CD4-positive, alpha-beta T cell treated with Interferon alpha-2 for 1 hour (primary cell): ENCODE measurements at regions not wholly inside any gene's neighbourhood (a gene's known extent, or its start where the extent isn't known, plus 50 kb on each side); places are given as distances from the start of the nearest gene placed in this dataset.

Source experiments
- DNase-seq, 2 donors: peaks; one replicate each; pipeline ENCODE4 v3.0.0-alpha.2; 2020 to 2022

- no peak for DNase-seq
Observed at GRCh38 chr13:99892866-99893504, 78.6 kb downstream of the ZIC5 start.

- no peak for DNase-seq
Observed at GRCh38 chr13:99892196-99892613, 79.4 kb downstream of the ZIC5 start.

GRCh38 chr13:99886706-99887105 is 84.9 kb downstream of the ZIC5 start:
- DNase-seq = no peak

- DNase-seq = no peak
Observed at GRCh38 chr13:99884913-99885312, 86.7 kb downstream of the ZIC5 start.

GRCh38 chr13:99883805-99884204 is 87.8 kb downstream of the ZIC5 start:
- no peak for DNase-seq

DNA sequence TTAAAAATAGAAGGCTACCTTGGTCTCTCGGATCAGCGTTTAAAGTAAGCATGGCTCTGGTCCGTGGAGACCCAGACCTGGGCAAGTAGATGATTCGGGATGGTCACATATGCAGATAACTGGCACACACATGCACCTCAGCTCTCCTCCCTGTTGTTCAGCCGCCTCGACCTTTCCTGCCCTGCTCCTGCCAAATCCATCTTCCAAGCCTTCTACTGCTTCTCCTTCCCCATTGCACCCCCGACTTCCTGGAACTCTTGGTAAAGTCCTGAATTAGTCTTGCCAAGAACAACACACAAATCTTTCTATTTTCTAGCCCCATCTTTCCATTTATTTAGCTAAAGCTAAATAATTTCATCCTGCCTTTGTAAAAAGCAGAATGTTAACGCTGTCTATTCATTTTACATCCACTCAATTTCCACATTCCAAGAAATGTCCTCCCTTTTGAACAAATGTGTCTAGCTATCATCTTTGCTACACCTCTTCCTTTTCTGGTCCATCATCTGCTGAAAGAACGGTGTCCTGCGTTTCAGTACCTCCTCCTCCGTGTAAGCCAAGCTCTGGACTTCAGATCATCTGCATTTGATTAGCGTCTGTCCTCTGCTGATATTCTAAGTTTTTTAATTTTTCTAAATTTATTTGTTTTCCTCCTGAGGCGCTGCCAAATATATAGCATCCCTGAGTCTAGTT is 92.5 kb downstream of the ZIC5 start:
- DNase-seq = no peak

- DNase-seq = no peak
Observed at GRCh38 chr13:99876651-99877050, 94.9 kb downstream of the ZIC5 start.

DNA sequence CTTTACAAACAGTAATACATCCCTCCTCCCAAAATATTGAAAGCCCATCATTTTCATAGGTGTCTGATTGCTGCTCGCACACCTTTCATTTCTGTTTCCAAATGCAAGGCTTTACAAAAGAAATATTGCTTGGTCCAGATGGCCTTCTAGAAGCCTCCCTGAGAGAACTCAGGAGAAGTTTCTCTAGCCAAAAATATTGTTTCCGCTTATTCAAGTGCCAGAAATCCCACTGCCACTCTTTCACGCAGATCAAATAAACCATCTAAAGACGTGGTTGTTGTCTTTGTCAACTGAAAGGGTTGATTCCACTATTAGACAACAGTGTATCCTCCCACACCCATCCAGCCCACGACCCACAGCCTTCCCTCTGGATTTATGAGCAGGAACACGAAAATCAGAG is 96.2 kb downstream of the ZIC5 start:
- DNase-seq = no peak

DNA sequence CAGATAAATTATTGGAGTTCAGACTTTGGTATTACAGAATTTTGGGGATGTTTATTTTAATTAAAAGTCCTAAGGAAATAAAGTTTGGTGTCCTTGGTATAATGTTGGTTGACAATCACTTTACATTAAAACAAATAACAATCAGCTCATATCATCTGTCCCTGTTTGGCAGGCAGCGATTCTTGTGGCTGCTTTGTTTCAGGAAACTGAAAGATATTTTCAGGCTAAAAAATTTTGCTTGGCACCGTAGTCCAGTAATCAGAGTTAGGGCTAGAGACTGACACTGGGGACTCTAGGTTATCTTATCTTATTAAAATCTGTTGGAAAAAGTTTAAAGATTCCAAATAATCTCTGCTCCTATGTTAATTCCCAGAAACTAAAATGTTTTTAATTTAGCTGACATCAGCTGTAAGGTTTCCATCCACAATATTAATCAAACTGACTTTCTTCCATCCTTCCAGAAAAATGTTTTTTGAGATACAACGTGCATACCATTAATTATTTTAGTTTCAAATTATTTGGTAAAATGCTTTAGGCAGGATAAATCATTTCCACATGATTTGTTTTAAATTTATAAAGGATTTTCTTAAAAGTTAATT is 97.6 kb downstream of the ZIC5 start:
- no peak for DNase-seq

DNA sequence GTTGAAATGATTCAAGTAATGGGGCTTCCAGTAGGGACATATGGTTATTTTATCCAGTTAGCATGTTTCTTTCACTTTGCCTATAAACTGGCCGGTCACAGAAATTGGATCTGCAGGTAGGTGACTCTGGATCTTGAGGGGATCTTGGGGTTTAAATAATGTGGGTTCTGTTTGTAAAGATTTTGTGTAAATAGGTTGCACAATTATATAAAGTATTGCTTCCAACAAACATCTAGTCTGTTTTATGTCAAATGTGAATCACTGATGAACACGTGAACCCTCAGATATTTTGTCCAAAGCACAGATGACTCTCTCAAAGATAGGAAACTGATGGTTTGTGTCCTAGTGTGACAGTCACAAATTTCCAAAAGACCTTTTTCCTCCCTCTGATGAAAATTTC is 98.4 kb downstream of the ZIC5 start:
- DNase-seq = no peak

DNA sequence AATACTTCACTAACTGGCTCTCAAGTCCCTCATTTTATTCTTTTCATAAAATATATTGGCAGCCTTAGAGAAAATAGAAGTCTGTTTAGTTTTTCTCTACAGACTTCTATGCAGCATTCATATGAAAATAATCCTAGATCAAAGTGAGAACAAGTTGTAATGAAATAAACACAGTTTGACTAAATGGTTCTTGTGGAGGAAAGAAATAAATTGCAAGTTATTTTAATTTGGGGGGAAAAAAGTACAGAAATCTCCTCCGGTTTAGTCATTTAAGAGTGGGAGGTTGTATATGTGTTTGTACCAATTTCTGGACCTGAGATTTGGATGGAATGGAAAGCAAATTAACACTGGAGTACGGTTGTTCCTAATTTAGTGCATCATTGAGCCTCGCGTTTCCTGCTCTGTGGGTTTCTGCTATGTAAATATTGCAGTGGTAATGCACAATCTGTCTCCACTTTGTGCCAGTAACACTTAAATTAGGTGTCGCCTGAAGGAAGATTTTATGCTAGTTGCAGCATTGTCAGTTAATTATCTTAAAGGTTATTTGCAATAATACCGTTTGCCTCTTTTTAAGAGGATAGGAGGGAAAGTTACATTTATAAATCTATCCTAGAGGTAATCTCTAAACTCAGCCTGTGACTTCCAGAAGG is 100.2 kb downstream of the ZIC5 start:
- no peak for DNase-seq

- DNase-seq = no peak
Observed at GRCh38 chr13:99870541-99870940, 101.0 kb downstream of the ZIC5 start.

DNA sequence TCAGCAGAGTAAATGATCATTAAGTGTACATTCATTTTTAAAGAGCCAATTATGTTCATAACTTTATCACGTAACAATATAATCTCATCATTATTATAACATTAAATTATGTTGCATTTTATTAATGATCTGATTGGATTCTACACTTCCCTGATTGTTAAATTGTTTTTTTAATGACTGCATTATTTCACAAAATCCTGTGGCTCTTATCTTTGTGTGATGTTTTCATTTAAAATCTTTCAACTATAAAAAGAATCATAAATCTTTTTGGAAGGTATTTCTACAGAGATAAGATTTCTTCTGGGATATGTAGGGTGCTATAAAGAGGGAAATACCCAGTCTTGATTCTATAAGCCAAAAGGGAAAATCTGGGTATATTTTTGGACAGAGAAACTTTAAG is 101.7 kb downstream of the ZIC5 start:
- DNase-seq = no peak

DNA sequence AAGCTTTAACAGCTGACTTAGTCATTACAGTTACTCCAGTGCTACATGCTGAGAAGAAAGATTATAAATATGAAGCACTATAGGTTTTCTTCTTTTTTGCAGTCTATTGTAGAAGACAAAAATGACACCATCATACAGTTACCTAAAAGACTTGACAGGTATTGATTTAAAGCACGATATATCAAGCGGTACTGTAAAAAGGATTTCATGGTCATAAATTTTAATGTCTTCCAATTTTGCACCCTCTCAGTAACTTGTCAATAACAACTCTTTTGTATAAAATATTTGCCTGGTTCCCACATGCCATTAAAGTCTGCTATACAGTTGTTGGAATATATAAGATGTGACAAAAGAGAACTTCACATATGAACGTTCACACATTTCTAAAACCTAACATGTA is 102.8 kb downstream of the ZIC5 start:
- no peak for DNase-seq

GRCh38 chr13:99867535-99868257 is 103.9 kb downstream of the ZIC5 start:
- DNase-seq = no peak

DNA sequence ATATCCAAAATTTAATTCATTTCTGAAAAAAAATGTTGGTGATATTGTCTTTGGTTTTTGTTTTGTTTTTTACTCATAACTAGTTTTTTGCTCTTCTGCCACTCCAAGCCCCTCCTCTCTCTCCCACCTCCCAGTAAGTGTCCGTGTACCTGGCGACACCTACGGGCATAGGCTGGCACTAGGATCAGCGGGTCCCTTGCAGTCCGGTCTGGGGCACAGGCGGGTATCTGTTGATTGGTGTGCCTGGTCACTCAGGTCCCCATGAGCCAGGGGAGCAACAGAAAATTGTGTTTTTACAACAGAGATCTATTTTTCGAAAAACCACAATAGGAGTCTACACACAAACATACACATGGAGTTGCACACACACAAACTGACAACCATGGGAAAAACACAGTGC is 104.8 kb downstream of the ZIC5 start:
- DNase-seq = no peak

DNA sequence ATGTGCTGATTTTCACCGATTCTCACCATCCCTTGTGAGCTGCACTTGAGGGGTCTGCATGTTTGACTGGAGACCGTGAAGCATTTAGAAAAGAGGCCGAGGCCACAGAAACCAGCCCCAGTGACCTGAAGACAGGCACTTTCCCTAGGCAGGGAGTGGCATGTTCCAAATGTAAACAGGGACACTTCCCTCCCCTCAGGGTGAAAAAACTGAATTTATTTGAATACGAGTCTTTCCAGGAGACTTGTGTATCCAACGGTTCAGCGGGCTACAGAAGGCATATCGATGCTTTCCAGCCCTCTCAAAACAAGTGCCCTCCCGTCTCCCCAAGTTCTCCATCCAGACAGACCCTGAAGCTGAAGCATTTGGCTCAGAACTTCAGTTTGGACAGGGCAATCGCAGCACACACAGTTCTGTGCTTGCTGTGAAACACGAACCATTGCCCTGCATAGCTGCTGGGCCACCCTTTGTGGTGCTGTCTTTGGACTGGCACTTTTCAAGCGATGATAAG is 106.1 kb downstream of the ZIC5 start:
- no peak for DNase-seq

GRCh38 chr13:99864627-99864990 is 107.0 kb downstream of the ZIC5 start:
- DNase-seq = no peak

GRCh38 chr13:99863789-99864626 is 107.6 kb downstream of the ZIC5 start:
- no peak for DNase-seq

DNA sequence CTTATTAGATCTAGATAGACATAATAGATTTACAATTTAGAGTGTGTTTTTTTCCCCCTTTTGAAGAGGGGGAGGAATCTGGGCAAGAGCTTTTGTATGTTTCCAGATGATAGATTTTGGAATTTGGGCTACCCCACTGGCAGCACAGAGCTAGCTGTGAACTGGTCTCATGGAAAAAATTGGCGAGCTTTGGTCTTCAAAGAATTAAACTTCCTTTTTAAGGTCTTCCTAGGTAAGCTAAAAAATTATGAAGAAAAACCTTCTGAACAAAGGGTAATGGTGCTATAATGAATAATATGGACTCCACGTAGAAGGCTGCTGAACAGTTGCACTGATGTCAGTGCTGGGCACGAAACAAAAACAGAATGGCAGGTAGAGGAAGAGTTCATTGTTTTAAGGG is 109.3 kb downstream of the ZIC5 start:
- no peak for DNase-seq

DNA sequence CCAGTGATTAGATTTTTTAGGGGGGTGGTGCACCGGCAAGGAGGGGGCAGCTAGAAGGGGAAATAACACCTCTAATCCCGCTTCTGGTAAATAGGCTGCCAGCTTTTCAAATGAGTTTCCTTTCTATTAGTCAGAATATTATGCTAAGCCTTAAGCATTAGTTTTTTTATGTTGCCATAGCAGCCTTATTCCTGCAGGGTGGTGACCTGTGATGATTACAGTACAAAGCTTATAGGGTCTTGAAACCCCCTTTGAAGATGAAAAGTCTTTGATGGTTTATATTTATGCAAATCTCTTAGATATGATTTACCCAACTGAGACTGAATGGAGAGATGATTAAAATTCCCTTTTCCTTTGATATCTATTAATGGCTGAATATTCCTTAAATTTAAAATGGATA is 109.8 kb downstream of the ZIC5 start:
- DNase-seq = no peak

- no peak for DNase-seq
Observed at GRCh38 chr13:99860745-99861144, 110.8 kb downstream of the ZIC5 start.
